ENCODE measurements at regions not wholly inside any gene's neighbourhood (a gene's known extent, or its start where the extent isn't known, plus 50 kb on each side); places are given as distances from the start of the nearest gene placed in this dataset.

- DNase-seq: no peak
These were observed 54.8 kb downstream of the CCDC71L start for GRCh38 chr7:106606120-106606519.

- DNase-seq: no peak
These were observed 56.0 kb downstream of the CCDC71L start for GRCh38 chr7:106604971-106605370.

GRCh38 chr7:106604303-106604924 is 56.5 kb downstream of the CCDC71L start:
- no peak for DNase-seq

DNA sequence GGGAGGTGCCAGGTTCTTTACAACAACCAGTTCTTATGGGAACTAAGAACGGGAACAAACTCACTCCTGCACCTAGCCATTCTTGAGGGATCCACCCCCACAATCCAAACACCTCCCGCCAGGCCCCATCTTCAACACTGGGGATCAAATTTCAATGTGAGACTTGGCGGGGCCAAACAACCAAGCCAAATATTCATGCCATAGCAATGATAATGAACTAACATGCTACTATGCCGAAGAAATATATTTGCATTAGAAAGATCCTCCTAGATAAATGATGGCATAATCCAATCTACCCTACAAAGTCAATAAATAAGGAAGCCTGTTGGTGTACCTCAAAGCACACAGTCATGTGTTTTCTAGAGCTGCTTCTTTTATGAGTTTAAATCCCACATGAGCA is 57.6 kb downstream of the CCDC71L start:
- no peak for DNase-seq

- peak; percentile 27 for DNase-seq
These were observed 58.9 kb downstream of the CCDC71L start for GRCh38 chr7:106602062-106602461.

GRCh38 chr7:106600569-106601373 is 60.2 kb downstream of the CCDC71L start:
- no peak for DNase-seq

GRCh38 chr7:106599343-106599698 is 61.6 kb downstream of the CCDC71L start:
- no peak for DNase-seq

DNA sequence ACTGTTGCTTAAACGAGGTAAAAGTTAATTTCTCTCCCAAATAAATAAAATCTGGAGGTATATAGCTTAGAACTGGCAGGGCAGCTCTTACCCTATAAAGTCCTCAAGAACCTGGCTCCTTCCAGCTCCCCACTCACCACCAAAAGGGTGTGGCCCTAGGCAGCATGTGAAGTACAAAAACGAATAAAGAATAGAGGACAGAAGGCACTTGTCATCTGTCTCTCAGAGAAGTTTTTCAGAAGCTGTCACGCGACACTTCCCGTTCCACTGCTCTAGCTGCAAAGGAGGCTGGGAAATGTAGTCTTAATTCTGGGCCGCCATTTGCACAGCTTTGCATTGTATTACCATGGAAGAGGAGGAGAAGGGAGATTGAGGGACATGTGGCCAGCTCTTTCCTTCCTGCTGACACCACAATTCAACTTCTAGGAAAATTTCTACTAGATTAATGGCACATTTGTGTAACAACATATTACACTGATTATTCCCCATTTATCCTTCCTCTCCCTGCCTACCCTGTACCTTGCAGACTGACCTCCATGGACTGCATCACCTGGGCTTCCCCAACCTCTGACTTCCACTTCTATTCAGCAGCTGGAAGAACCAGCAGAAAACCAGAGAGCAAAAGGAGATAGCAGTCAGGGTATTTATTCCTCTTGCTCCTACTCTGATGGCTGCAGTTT is 62.2 kb downstream of the CCDC71L start:
- peak; percentile 84 for DNase-seq

- no peak for DNase-seq
These were observed 63.0 kb downstream of the CCDC71L start for GRCh38 chr7:106597751-106598546.

DNA sequence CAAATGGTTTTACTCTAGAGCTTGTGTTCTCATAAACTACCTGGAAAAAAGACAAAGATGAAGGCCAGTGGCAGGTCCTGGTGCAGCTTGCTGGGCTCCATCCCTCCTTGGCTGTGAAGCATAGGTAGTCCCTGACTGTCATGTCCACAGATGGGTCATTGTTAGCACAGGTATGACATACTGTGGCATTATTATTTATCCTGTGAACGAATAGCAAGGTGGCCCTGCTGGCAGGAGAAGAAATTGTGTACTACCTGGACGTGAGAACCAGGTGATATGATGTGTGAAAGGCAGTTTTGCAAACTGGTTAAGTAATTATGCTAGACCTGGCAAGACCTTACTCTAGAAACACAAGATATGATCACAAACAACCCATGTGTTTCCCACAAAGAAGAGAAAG is 63.9 kb downstream of the CCDC71L start:
- no peak for DNase-seq

DNA sequence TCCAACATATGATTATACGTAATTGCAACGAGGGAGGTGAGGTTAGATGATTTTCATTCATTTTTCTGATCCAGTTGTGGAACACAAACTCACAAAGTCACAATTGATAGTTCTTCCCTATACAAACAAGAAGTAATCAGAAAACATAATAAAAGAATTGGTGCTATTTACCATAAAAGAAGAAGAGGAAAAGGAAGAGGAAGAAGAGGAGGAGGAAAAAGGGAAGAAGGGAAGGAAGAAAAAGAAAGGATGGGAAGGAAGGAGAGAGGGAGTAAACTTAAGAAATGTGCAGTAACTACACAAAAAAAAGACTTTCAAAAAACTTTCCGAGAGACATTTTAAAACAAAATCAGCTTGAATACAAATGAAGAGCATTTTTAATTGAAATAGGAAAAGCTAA is 65.0 kb downstream of the CCDC71L start:
- no peak for DNase-seq

DNA sequence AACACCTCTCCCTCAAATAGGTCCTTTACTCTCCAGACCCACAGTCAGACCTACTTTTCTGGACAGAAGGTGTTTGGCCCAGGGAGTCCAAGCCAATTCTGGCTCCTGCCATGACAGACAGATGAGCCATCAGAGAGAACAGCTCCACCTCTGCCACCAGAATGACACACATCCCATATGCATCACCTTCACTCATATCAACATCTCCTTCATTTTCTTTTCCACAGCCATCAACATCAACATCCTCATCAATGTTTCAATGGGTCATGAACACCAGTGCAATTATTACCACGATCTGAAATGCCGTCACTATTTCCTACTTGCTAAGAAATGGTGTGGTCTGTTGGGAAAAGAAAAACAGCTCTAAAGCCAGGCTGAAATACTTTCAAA is 67.9 kb downstream of the CCDC71L start:
- no peak for DNase-seq

- no peak for DNase-seq
These were observed 68.5 kb downstream of the CCDC71L start for GRCh38 chr7:106592282-106593027.

DNA sequence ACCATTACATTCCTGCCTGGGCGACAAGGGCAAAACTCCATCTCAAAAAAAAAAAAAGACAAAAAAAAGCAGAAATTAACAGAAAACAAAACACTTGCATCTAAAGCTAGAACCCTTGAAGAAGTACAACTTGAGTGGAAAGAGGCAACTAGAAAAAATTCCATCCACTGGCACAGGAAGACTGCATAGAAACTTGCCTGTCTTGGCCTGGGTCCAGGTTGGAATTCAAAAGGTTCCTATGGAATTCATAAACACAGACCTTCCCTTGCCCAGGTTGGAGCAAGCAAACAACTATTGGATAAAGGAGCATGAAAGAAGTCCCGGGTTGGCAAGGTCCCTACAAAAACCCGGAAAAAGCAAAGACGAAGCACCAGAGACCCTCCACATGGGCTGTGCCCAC is 69.8 kb downstream of the CCDC71L start:
- DNase-seq: no peak

DNA sequence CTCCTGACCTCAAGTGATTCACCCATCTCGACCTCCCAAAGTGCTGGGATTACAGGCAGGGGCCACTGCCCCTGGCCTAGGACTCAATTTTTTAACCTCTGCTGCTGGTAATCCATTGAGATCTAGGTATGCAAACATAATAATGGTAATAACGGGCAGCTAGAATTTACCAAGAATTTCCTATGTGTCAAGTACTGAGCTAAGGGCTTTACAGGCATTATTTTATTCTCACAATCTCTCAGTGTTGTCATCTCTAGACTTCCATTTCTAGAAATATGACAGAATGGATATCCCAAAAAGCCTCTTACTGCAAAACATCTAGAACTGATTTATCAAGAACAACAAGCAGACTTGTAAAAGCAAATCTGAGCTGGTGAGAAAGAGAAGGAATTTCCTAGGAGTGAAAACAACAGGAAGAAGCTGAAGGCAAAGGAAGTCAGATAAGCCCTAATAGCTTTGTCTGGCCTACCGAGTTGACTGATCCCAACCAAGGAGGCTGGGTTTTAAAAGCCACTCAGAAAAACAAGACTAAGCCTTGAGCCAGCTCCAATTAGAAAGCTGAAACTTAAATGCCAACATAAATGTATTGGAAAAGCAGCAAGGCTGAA is 70.6 kb downstream of the CCDC71L start:
- DNase-seq: no peak

DNA sequence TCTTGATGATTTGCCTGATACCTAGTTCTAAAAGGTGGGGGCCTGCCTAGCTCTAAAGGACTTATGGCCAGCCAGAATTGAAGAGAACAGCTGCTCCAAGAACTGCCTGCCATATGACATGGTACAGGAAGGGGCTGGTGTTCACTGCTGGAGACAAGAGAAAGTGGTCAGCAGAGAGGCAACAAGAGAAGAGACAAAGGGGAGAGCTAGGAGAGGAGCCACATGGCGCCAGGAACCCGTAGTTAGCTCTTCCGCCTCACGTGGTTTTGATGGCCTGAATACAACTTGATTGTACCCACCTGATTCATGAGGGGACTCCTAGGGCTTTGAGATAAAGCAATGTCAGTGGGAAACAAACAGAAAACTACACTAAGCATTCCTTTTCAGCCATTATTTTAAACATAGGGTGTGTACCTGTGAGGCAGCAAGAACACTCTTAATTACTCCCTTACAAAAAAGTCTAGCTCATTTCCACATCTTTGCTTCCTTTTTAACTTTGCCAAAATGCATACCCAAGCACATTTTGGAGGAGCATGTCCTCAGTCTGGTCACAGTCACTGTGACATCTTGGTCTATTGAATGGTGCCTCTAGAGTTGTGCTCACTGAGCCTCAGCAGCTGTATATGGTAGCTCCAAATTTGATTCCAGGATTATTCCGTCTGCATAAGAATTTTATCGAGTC is 71.6 kb downstream of the CCDC71L start:
- no peak for DNase-seq

- no peak for DNase-seq
These were observed 72.3 kb downstream of the CCDC71L start for GRCh38 chr7:106588422-106589197.

DNA sequence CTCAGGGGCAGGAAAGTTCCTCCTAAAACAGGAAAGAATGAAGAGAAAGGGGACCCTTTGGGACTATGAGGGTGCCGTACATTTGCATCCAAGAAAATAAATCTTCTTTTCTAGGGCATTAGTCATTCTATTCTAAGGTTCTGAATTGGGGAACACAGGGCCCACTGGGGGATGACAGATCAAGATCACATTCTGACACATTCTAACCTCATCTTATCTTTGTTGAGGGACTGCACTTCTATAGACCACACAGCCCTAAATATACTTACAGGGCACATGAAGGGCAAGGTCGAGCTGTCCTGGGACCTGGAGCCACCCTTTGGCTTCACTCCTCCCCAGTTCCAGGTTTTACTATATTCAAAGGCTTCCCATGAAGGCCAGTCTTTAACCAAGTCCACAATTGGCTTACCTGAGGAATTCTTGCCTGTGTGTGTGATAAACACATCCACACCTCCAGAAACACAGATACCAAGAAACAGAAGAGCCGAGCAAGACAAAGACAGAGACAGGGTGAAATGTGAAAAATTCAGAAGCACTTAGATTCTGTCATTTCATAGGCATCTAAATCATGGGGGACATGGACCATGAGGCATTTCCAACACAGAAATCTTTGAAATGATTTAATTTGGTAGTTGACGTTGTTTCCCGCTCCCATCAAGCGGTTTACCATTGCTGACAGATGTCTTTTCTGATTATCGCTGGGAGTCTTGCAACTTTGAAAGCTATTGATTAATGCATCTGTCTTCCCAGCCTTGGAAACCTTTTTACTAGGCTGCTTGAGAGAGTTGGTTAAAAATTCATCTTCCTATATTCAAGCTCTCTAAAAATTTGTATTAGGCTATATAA is 75.8 kb downstream of the CCDC71L start:
- no peak for DNase-seq

Measured in NCI-H82 (cell line).